HG03139 (cell line): ENCODE measurements at regions not wholly inside any gene's neighbourhood (a gene's known extent, or its start where the extent isn't known, plus 50 kb on each side); places are given as distances from the start of the nearest gene placed in this dataset.
"Not testable (repeated sequence)": the region's sequence is repeated elsewhere in the genome, so short reads cannot be mapped to it uniquely, and the experiment has no call there.

Experiments
- ATAC-seq: cut with Tn5 transposase; IDR thresholded peaks from one replicate; pipeline ENCODE4 v1.9.1; 2021; ENCODE audit not compliant: unreplicated experiment

- no peak for ATAC-seq
Observed at GRCh38 chr7:98771519-98771918, 98.3 kb downstream of the TMEM130 start.

DNA sequence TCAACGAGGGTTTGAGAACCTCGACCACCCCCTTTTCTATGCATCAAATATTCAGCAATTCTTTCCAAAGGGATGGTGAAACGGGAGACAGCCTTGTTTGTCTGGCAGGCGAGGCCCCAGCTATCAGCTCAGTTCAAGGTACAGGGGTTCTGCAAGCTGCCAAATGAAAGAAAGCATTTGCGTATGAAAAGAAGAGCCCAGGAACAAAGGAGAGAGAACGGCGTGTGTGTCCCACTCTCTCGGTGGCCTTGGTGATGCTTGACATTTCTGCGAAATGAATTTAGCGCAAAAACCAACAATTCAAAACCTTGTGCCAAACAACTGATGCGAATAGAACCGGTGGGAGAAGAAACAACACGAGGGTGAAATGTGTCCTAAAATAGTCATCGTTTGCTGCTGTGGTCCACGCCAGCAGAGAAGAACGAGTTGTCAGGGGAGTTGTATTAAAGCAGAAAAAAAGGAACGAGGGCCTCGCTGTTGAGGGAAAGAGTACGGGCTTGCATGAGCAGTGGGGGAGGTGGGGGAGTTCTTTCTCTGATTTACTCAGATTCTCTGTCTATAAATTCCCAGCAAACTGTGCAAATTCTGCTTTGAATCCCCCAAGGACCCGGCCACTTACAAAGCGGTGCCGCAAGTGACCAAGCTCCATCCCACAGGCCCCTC lies 97.7 kb downstream of the TMEM130 start:
- no peak for ATAC-seq

DNA sequence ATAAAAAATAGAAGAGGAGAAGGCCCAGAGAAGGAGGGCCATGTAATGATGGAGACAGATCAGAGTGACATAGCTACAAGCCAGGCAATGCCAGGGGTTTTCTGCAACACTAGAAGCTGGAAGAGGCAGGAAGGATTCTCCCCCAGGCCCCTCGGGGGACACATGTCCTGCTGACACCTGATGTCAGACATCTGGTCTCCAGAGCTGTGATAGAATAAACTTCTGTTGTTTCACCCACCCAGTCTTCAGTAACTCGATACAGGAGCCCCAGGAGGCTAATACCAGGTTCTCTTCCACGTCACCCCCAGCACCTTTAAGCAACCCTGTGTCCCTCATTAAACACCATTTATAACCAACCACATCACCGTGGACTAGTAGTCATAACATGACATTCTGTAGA lies 94.9 kb downstream of the TMEM130 start:
- ATAC-seq: no peak

DNA sequence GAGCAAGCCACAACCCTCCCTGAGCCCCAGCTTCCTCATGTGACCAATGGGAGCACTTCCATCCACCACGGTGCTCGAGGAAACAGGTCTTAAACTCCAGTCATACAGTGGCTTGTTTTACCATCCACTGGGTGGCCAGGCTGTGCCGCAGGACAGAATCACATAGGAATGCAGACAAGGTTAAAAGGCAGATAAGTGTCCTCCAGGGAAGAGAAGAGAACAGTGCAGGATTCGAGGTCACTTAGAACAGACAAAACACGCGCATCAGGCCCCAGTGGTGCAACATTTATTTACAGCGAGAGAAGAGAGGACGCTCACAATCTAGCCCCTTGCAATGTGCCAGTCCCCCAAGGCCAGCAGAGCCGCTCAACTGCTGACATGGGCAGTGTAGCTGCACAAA lies 92.8 kb downstream of the TMEM130 start:
- ATAC-seq: no peak

DNA sequence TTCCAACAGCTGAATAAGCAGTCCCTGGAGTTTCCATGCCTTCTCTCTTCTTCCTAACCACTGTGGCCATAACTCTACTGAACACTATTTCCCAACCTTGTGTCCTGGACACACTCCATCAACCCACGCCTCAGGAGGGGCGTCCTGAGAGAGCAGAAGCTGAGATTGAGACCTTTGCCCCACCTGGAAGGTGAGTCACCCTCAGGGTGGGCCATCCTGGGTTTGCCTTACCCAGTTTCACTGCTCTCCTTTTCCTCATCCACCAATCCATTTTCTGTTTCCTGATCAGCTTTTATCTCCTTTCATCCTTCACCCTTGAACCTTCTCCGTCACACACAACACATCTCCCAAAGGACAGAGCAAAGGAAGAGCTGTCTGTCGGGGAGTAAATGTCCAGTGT lies 91.4 kb downstream of the TMEM130 start:
- ATAC-seq: no peak

GRCh38 chr7:98779800-98780587 lies 89.8 kb downstream of the TMEM130 start:
- ATAC-seq: no peak

- ATAC-seq: no peak
Observed at GRCh38 chr7:98784216-98784785, 85.5 kb downstream of the TMEM130 start.

GRCh38 chr7:98785929-98786571 lies 83.8 kb downstream of the TMEM130 start:
- no peak for ATAC-seq

- ATAC-seq: no peak
Observed at GRCh38 chr7:98788966-98789365, 80.8 kb downstream of the TMEM130 start.

- not testable (repeated sequence) for ATAC-seq
Observed at GRCh38 chr7:98794453-98794852, 75.4 kb downstream of the TMEM130 start.

DNA sequence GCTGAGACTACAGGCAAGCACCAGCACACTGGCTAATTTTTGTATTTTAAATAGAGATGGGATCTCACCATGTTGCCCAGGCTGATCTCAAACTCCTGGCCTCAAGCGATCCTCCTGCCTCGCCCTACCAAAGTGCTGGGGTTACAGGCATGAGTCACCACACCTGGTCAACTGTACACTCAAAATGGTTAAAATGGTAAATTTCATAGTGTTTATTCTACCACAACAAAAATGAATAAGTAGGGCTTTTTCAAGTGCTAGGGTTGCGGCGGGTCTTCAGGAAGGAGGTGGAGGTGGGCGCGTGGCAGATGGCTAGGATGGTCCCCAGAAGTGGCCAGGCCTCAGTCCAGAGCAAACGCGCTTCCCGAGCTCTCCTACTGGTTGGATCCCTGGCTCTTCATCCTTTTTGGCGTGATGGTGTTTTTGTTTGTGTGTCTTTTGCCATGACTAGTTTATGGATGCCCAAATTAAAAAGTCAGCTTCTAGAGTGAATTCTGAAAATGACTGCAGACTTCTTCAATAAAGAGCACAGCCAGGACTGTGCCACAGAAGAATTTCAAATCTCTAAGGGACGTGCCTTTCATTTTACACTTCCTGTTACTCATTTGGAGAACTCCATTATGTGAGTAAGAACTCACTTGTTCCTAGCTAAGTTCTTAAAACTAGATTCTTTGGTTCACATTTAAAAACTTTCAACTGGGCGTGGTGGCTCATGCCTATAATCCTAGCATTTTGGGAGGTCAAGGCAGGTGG lies 73.9 kb downstream of the TMEM130 start:
- ATAC-seq: peak; percentile 84
